HepG2 (cell line): ENCODE measurements at regions not wholly inside any gene's neighbourhood (a gene's known extent, or its start where the extent isn't known, plus 50 kb on each side); places are given as distances from the start of the nearest gene placed in this dataset.

Experiments
- ATAD3A ChIP-seq: sonication (generic); formaldehyde crosslinking; IDR thresholded peaks from 2 replicates; pipeline ENCODE4 v1.4.0; 2020; ENCODE audit warnings: missing genetic modification reagents
- FOXK1 ChIP-seq: sonication (generic); formaldehyde crosslinking; IDR thresholded peaks from 2 replicates; pipeline ENCODE4 v1.4.0; 2020; ENCODE audit warnings: low read depth, missing genetic modification reagents, borderline replicate concordance
- HIVEP1 ChIP-seq: sonication (generic); formaldehyde crosslinking; IDR thresholded peaks from 2 replicates; pipeline ENCODE4 v1.4.0; 2020; ENCODE audit warnings: mild to moderate bottlenecking, missing genetic modification reagents
- ISL2 ChIP-seq: sonication (generic); formaldehyde crosslinking; IDR thresholded peaks from 2 replicates; pipeline ENCODE4 v1.5.0; 2020; ENCODE audit warnings: missing genetic modification reagents
- KMT2B ChIP-seq: IDR thresholded peaks from 2 replicates; pipeline ENCODE4 v1.6.1; 2016; ENCODE audit warnings: missing genetic modification reagents, missing compliant biosample characterization
- MTA1 ChIP-seq: sonication (generic); formaldehyde crosslinking; IDR thresholded peaks from 2 replicates; pipeline ENCODE4 v1.4.0; 2020; ENCODE audit warnings: missing genetic modification reagents, mild to moderate bottlenecking, borderline replicate concordance
- NCOR1 ChIP-seq: fragments of 200-600 bp; sonication (generic); IDR thresholded peaks from 2 replicates; pipeline ENCODE4 v1.7.0; 2017; ENCODE audit warnings: antibody characterized with exemption, low read length, borderline replicate concordance
- POLR2G ChIP-seq: fragments of 200-400 bp; formaldehyde crosslinking; IDR thresholded peaks from 2 replicates; pipeline ENCODE4 v1.6.1; 2018; ENCODE audit warnings: mild to moderate bottlenecking, low read depth, low read length, moderate library complexity
- RFX5 ChIP-seq: IDR thresholded peaks from 2 replicates; pipeline ENCODE4 v1.6.1; 2011; ENCODE audit warnings: low read depth, low read length, improper control_type of control experiment
- SOX5 ChIP-seq: IDR thresholded peaks from 2 replicates; pipeline ENCODE4 v1.6.1; 2016; ENCODE audit warnings: borderline replicate concordance
- ZNF12 ChIP-seq: sonication (generic); formaldehyde crosslinking; IDR thresholded peaks from 2 replicates; pipeline ENCODE4 v1.5.0; 2020; ENCODE audit warnings: missing genetic modification reagents
- ZNF253 ChIP-seq: sonication (generic); formaldehyde crosslinking; IDR thresholded peaks from 2 replicates; pipeline ENCODE4 v1.8.0; 2022; ENCODE audit warnings: mild to moderate bottlenecking, missing genetic modification reagents, borderline replicate concordance
- ZNF350 ChIP-seq: sonication (generic); formaldehyde crosslinking; IDR thresholded peaks from 2 replicates; pipeline ENCODE4 v1.4.0; 2020; ENCODE audit warnings: mild to moderate bottlenecking, low read depth, missing genetic modification reagents, borderline replicate concordance
- ZSCAN21 ChIP-seq: sonication (generic); formaldehyde crosslinking; IDR thresholded peaks from 2 replicates; pipeline ENCODE4 v1.8.0; 2022; ENCODE audit warnings: mild to moderate bottlenecking, missing genetic modification reagents, moderate library complexity, borderline replicate concordance
- TF ChIP-seq, protein P1 (sequence below): sonication (generic); formaldehyde crosslinking; IDR thresholded peaks from 2 replicates; pipeline ENCODE4 v1.4.0; 2020; ENCODE audit warnings: missing genetic modification reagents, borderline replicate concordance
- TF ChIP-seq, protein P2 (sequence below): sonication (generic); formaldehyde crosslinking; IDR thresholded peaks from 2 replicates; pipeline ENCODE4 v1.5.1; 2020; ENCODE audit warnings: mild to moderate bottlenecking, missing genetic modification reagents, borderline replicate concordance
- TF ChIP-seq, protein P3 (sequence below): sonication (generic); formaldehyde crosslinking; IDR thresholded peaks from 2 replicates; pipeline ENCODE4 v1.9.0; 2021; ENCODE audit warnings: missing genetic modification reagents, borderline replicate concordance

DNA sequence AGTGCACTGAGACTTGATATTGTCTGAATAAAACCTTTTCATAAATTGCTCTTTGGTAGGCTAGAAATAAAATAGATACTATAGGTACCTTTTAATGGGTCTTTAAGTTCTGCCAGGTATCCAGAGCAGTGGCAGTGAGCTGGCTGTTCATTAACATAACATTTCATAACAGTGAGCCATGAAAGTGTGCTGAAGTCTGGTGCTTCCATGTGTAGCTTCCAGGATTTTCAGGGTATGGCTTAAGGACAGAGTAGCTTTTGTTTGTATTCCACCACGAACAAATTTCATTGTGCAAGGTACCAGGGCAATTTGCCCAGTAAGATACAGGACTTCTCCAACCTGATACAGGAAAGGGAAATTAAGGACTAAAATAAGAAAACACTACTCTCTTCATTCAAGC, 124.7 kb upstream of the NANOGP8 start (continued):
- TF ChIP-seq ZNF350 (CRISPR knock-in tag) (no peak), POLR2G (no peak), ZNF253 (CRISPR knock-in tag) (no peak), ATAD3A (CRISPR knock-in tag) (no peak), MTA1 (no peak), RFX5 (no peak), SOX5 (peak; percentile 53; the same call in 1 of the 2 replicates), NCOR1 (peak; percentile 55; the same call in 1 of the 2 replicates), ISL2 (0 out of 2 replicates have a peak, but pooled peaks have one; percentile 34), KMT2B (CRISPR knock-in tag) (no peak), FOXK1 (no peak), ZNF12 (CRISPR knock-in tag) (0 out of 2 replicates have a peak, but pooled peaks have one; percentile 30), HIVEP1 (CRISPR knock-in tag) (no peak), ZSCAN21 (CRISPR knock-in tag) (no peak)
- TF ChIP-seq, protein P1, sequence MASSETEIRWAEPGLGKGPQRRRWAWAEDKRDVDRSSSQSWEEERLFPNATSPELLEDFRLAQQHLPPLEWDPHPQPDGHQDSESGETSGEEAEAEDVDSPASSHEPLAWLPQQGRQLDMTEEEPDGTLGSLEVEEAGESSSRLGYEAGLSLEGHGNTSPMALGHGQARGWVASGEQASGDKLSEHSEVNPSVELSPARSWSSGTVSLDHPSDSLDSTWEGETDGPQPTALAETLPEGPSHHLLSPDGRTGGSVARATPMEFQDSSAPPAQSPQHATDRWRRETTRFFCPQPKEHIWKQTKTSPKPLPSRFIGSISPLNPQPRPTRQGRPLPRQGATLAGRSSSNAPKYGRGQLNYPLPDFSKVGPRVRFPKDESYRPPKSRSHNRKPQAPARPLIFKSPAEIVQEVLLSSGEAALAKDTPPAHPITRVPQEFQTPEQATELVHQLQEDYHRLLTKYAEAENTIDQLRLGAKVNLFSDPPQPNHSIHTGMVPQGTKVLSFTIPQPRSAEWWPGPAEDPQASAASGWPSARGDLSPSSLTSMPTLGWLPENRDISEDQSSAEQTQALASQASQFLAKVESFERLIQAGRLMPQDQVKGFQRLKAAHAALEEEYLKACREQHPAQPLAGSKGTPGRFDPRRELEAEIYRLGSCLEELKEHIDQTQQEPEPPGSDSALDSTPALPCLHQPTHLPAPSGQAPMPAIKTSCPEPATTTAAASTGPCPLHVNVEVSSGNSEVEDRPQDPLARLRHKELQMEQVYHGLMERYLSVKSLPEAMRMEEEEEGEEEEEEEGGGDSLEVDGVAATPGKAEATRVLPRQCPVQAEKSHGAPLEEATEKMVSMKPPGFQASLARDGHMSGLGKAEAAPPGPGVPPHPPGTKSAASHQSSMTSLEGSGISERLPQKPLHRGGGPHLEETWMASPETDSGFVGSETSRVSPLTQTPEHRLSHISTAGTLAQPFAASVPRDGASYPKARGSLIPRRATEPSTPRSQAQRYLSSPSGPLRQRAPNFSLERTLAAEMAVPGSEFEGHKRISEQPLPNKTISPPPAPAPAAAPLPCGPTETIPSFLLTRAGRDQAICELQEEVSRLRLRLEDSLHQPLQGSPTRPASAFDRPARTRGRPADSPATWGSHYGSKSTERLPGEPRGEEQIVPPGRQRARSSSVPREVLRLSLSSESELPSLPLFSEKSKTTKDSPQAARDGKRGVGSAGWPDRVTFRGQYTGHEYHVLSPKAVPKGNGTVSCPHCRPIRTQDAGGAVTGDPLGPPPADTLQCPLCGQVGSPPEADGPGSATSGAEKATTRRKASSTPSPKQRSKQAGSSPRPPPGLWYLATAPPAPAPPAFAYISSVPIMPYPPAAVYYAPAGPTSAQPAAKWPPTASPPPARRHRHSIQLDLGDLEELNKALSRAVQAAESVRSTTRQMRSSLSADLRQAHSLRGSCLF (CRISPR knock-in tag) = no peak
- TF ChIP-seq, protein P2, sequence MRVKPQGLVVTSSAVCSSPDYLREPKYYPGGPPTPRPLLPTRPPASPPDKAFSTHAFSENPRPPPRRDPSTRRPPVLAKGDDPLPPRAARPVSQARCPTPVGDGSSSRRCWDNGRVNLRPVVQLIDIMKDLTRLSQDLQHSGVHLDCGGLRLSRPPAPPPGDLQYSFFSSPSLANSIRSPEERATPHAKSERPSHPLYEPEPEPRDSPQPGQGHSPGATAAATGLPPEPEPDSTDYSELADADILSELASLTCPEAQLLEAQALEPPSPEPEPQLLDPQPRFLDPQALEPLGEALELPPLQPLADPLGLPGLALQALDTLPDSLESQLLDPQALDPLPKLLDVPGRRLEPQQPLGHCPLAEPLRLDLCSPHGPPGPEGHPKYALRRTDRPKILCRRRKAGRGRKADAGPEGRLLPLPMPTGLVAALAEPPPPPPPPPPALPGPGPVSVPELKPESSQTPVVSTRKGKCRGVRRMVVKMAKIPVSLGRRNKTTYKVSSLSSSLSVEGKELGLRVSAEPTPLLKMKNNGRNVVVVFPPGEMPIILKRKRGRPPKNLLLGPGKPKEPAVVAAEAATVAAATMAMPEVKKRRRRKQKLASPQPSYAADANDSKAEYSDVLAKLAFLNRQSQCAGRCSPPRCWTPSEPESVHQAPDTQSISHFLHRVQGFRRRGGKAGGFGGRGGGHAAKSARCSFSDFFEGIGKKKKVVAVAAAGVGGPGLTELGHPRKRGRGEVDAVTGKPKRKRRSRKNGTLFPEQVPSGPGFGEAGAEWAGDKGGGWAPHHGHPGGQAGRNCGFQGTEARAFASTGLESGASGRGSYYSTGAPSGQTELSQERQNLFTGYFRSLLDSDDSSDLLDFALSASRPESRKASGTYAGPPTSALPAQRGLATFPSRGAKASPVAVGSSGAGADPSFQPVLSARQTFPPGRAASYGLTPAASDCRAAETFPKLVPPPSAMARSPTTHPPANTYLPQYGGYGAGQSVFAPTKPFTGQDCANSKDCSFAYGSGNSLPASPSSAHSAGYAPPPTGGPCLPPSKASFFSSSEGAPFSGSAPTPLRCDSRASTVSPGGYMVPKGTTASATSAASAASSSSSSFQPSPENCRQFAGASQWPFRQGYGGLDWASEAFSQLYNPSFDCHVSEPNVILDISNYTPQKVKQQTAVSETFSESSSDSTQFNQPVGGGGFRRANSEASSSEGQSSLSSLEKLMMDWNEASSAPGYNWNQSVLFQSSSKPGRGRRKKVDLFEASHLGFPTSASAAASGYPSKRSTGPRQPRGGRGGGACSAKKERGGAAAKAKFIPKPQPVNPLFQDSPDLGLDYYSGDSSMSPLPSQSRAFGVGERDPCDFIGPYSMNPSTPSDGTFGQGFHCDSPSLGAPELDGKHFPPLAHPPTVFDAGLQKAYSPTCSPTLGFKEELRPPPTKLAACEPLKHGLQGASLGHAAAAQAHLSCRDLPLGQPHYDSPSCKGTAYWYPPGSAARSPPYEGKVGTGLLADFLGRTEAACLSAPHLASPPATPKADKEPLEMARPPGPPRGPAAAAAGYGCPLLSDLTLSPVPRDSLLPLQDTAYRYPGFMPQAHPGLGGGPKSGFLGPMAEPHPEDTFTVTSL (CRISPR knock-in tag) = no peak
- TF ChIP-seq, protein P3, sequence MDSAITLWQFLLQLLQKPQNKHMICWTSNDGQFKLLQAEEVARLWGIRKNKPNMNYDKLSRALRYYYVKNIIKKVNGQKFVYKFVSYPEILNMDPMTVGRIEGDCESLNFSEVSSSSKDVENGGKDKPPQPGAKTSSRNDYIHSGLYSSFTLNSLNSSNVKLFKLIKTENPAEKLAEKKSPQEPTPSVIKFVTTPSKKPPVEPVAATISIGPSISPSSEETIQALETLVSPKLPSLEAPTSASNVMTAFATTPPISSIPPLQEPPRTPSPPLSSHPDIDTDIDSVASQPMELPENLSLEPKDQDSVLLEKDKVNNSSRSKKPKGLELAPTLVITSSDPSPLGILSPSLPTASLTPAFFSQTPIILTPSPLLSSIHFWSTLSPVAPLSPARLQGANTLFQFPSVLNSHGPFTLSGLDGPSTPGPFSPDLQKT (CRISPR knock-in tag) = no peak
